WTC11 (cell line): ENCODE measurements at regions not wholly inside any gene's neighbourhood (a gene's known extent, or its start where the extent isn't known, plus 50 kb on each side); places are given as distances from the start of the nearest gene placed in this dataset.
A peak's percentile ranks its signal among the peaks of the same experiment; 100 is the strongest.

Experiments used
- ATAC-seq: fragments of 200-7000 bp; cut with Tn5 transposase; 2 replicates; pipeline ENCODE4 v1.10.0; 2021; ENCODE audit warnings: mild to moderate bottlenecking, moderate library complexity
- CTCF ChIA-PET: fragments of 300-600 bp; sonication (Branson Sonifier 250); formaldehyde crosslinking; loops from one replicate; lab custom pipeline; 2021; ENCODE audit warnings: antibody characterized with exemption; lab: Charles Lee
- POLR2A ChIA-PET: fragments of 350-600 bp; sonication (Branson Sonifier 250); formaldehyde crosslinking; loops from one replicate; lab custom pipeline; 2021; ENCODE audit warnings: antibody characterized with exemption; lab: Charles Lee
- DNase-seq: peaks from one replicate; pipeline ENCODE4 v3.0.0; 2021; ENCODE audit warnings: low spot score
- H3K27ac Mint-ChIP-seq: 2 replicates; pipeline ENCODE4 v1.8.0; 2021; ENCODE audit warnings: mixed read lengths
- H3K27me3 Mint-ChIP-seq: 2 replicates; pipeline ENCODE4 v1.8.0; 2021; ENCODE audit warnings: low read depth, mild to moderate bottlenecking, moderate library complexity, mixed read lengths
- H3K36me3 Mint-ChIP-seq: 2 replicates; pipeline ENCODE4 v1.8.0; 2021; ENCODE audit warnings: mixed read lengths
- H3K4me1 Mint-ChIP-seq: 2 replicates; pipeline ENCODE4 v1.8.0; 2022; ENCODE audit warnings: mixed read lengths
- H3K4me3 Mint-ChIP-seq: 2 replicates; pipeline ENCODE4 v1.8.0; 2021; ENCODE audit warnings: mild to moderate bottlenecking, moderate library complexity, mixed read lengths
- H3K9me3 Mint-ChIP-seq: 2 replicates; pipeline ENCODE4 v1.8.0; 2021; ENCODE audit warnings: mixed read lengths
- FOXK1 ChIP-seq: sonication (generic); formaldehyde crosslinking; IDR thresholded peaks from 2 replicates; pipeline ENCODE4 v1.8.0; 2022; ENCODE audit warnings: mild to moderate bottlenecking, moderate library complexity, missing genetic modification reagents
- HMGA2 ChIP-seq: fragments of 250-450 bp; sonication (Bioruptor Pico); IDR thresholded peaks from 2 replicates; pipeline ENCODE4 v1.4.0; 2021; ENCODE audit warnings: mild to moderate bottlenecking, moderate library complexity
- IRF2 ChIP-seq: sonication (generic); formaldehyde crosslinking; IDR thresholded peaks from 2 replicates; pipeline ENCODE4 v1.8.0; 2022; ENCODE audit warnings: low read depth, missing genetic modification reagents, borderline replicate concordance
- KAT7 ChIP-seq: sonication (generic); formaldehyde crosslinking; IDR thresholded peaks from 2 replicates; pipeline ENCODE4 v1.8.1; 2023; ENCODE audit warnings: missing genetic modification reagents, mild to moderate bottlenecking, borderline replicate concordance
- OVOL2 ChIP-seq: fragments of 250-450 bp; sonication (Bioruptor Pico); IDR thresholded peaks from 2 replicates; pipeline ENCODE4 v1.9.0; 2021; ENCODE audit warnings: mild to moderate bottlenecking, borderline replicate concordance
- RORB ChIP-seq: fragments of 250-450 bp; sonication (Bioruptor Pico); IDR thresholded peaks from 2 replicates; pipeline ENCODE4 v1.9.0; 2021; ENCODE audit warnings: mild to moderate bottlenecking
- SMAD4 ChIP-seq: sonication (generic); formaldehyde crosslinking; IDR thresholded peaks from 2 replicates; pipeline ENCODE4 v1.8.0; 2022; ENCODE audit warnings: mild to moderate bottlenecking, missing genetic modification reagents
- TEAD4 ChIP-seq: sonication (generic); formaldehyde crosslinking; IDR thresholded peaks from 2 replicates; pipeline ENCODE4 v1.8.0; 2022; ENCODE audit warnings: mild to moderate bottlenecking, missing genetic modification reagents
- ZNF232 ChIP-seq: sonication (generic); formaldehyde crosslinking; IDR thresholded peaks from 2 replicates; pipeline ENCODE4 v1.8.0; 2022; ENCODE audit warnings: mild to moderate bottlenecking, missing genetic modification reagents
- TF ChIP-seq, protein P1 (sequence below): sonication (generic); formaldehyde crosslinking; IDR thresholded peaks from 2 replicates; pipeline ENCODE4 v1.8.0; 2022; ENCODE audit warnings: mild to moderate bottlenecking, missing genetic modification reagents
- TF ChIP-seq, protein P2 (sequence below): sonication (generic); formaldehyde crosslinking; IDR thresholded peaks from 2 replicates; pipeline ENCODE4 v1.8.0; 2022; ENCODE audit warnings: mild to moderate bottlenecking, missing genetic modification reagents
- TF ChIP-seq, protein P3 (sequence below): sonication (generic); formaldehyde crosslinking; IDR thresholded peaks from 2 replicates; pipeline ENCODE4 v1.8.1; 2023; ENCODE audit warnings: mild to moderate bottlenecking, missing genetic modification reagents
- TF ChIP-seq, protein P4 (sequence below): fragments of 250-450 bp; sonication (Bioruptor Pico); IDR thresholded peaks from 2 replicates; pipeline ENCODE4 v1.9.0; 2021; ENCODE audit warnings: mild to moderate bottlenecking, borderline replicate concordance
- TF ChIP-seq, protein P5 (sequence below): sonication (generic); formaldehyde crosslinking; IDR thresholded peaks from 2 replicates; pipeline ENCODE4 v1.8.1; 2022; ENCODE audit warnings: low read depth, missing genetic modification reagents, borderline replicate concordance
- TF ChIP-seq, protein P6 (sequence below): sonication (generic); formaldehyde crosslinking; IDR thresholded peaks from 2 replicates; pipeline ENCODE4 v1.8.1; 2023; ENCODE audit warnings: mild to moderate bottlenecking, missing genetic modification reagents, moderate library complexity
- TF ChIP-seq, protein P7 (sequence below): sonication (generic); formaldehyde crosslinking; IDR thresholded peaks from 2 replicates; pipeline ENCODE4 v1.8.1; 2023; ENCODE audit warnings: mild to moderate bottlenecking, moderate library complexity, missing genetic modification reagents
- TF ChIP-seq, protein P8 (sequence below): sonication (generic); formaldehyde crosslinking; IDR thresholded peaks from 2 replicates; pipeline ENCODE4 v1.8.1; 2023; ENCODE audit warnings: mild to moderate bottlenecking, missing genetic modification reagents, moderate library complexity
- TF ChIP-seq, protein P9 (sequence below): fragments of 250-450 bp; sonication (Bioruptor Pico); IDR thresholded peaks from 2 replicates; pipeline ENCODE4 v1.9.0; 2021; ENCODE audit warnings: mild to moderate bottlenecking
- TF ChIP-seq, protein P10 (sequence below): sonication (generic); formaldehyde crosslinking; IDR thresholded peaks from 2 replicates; pipeline ENCODE4 v1.8.1; 2022; ENCODE audit warnings: low read depth, mild to moderate bottlenecking, moderate library complexity, missing genetic modification reagents, borderline replicate concordance

DNA sequence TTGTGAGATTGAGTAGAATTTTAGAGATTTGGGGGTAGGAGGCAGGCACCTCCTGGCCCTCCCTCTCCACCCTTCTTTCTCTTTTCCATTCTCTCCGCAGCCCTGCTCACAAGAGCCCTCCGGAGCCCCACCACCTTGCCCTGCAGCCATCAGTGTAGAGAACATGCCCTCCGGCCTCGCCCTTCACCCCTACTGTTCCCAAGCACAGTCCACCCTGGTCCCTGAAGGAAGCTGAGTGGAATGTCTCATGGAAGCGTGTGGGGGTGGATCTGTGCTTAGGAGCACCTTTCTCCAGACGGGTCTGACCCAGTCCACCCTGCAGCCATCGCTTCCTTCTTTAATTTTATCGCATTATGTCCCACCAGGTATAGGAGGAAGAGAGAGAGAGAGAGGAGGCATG, 267.1 kb downstream of the NSG2 start:
- peaks cover 14% of the 10 kb centered on the region; the same call in 1 of the 2 replicates for H3K4me1 Mint-ChIP-seq
- TF ChIP-seq, protein P1, sequence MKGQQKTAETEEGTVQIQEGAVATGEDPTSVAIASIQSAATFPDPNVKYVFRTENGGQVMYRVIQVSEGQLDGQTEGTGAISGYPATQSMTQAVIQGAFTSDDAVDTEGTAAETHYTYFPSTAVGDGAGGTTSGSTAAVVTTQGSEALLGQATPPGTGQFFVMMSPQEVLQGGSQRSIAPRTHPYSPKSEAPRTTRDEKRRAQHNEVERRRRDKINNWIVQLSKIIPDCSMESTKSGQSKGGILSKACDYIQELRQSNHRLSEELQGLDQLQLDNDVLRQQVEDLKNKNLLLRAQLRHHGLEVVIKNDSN (CRISPR knock-in tag): no peak
- TF ChIP-seq, protein P2, sequence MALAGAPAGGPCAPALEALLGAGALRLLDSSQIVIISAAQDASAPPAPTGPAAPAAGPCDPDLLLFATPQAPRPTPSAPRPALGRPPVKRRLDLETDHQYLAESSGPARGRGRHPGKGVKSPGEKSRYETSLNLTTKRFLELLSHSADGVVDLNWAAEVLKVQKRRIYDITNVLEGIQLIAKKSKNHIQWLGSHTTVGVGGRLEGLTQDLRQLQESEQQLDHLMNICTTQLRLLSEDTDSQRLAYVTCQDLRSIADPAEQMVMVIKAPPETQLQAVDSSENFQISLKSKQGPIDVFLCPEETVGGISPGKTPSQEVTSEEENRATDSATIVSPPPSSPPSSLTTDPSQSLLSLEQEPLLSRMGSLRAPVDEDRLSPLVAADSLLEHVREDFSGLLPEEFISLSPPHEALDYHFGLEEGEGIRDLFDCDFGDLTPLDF: no peak
- TF ChIP-seq, protein P3, sequence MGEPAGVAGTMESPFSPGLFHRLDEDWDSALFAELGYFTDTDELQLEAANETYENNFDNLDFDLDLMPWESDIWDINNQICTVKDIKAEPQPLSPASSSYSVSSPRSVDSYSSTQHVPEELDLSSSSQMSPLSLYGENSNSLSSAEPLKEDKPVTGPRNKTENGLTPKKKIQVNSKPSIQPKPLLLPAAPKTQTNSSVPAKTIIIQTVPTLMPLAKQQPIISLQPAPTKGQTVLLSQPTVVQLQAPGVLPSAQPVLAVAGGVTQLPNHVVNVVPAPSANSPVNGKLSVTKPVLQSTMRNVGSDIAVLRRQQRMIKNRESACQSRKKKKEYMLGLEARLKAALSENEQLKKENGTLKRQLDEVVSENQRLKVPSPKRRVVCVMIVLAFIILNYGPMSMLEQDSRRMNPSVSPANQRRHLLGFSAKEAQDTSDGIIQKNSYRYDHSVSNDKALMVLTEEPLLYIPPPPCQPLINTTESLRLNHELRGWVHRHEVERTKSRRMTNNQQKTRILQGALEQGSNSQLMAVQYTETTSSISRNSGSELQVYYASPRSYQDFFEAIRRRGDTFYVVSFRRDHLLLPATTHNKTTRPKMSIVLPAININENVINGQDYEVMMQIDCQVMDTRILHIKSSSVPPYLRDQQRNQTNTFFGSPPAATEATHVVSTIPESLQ (CRISPR knock-in tag): no peak
- TF ChIP-seq SMAD4 (CRISPR knock-in tag) (no peak), ZNF232 (CRISPR knock-in tag) (no peak), TEAD4 (CRISPR knock-in tag) (no peak), IRF2 (CRISPR knock-in tag) (no peak), RORB (no peak)
- TF ChIP-seq, protein P4, sequence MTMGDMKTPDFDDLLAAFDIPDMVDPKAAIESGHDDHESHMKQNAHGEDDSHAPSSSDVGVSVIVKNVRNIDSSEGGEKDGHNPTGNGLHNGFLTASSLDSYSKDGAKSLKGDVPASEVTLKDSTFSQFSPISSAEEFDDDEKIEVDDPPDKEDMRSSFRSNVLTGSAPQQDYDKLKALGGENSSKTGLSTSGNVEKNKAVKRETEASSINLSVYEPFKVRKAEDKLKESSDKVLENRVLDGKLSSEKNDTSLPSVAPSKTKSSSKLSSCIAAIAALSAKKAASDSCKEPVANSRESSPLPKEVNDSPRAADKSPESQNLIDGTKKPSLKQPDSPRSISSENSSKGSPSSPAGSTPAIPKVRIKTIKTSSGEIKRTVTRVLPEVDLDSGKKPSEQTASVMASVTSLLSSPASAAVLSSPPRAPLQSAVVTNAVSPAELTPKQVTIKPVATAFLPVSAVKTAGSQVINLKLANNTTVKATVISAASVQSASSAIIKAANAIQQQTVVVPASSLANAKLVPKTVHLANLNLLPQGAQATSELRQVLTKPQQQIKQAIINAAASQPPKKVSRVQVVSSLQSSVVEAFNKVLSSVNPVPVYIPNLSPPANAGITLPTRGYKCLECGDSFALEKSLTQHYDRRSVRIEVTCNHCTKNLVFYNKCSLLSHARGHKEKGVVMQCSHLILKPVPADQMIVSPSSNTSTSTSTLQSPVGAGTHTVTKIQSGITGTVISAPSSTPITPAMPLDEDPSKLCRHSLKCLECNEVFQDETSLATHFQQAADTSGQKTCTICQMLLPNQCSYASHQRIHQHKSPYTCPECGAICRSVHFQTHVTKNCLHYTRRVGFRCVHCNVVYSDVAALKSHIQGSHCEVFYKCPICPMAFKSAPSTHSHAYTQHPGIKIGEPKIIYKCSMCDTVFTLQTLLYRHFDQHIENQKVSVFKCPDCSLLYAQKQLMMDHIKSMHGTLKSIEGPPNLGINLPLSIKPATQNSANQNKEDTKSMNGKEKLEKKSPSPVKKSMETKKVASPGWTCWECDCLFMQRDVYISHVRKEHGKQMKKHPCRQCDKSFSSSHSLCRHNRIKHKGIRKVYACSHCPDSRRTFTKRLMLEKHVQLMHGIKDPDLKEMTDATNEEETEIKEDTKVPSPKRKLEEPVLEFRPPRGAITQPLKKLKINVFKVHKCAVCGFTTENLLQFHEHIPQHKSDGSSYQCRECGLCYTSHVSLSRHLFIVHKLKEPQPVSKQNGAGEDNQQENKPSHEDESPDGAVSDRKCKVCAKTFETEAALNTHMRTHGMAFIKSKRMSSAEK (CRISPR knock-in tag): no peak
- TF ChIP-seq, protein P5, sequence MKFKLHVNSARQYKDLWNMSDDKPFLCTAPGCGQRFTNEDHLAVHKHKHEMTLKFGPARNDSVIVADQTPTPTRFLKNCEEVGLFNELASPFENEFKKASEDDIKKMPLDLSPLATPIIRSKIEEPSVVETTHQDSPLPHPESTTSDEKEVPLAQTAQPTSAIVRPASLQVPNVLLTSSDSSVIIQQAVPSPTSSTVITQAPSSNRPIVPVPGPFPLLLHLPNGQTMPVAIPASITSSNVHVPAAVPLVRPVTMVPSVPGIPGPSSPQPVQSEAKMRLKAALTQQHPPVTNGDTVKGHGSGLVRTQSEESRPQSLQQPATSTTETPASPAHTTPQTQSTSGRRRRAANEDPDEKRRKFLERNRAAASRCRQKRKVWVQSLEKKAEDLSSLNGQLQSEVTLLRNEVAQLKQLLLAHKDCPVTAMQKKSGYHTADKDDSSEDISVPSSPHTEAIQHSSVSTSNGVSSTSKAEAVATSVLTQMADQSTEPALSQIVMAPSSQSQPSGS (CRISPR knock-in tag): no peak
- peak overlapping the region; percentile 25; the same call in 1 of the 2 replicates for H3K4me3 Mint-ChIP-seq
- DNase-seq (no peak), ATAC-seq (no peak)
- CTCF ChIA-PET: interaction anchor here (0.6 to 5.4 kb wide), 49 partner anchors 9 to 756 kb away, joined by 3 to 148 read pairs (median 5); partner anchors contain the start of genes BOD1 and NSG2
- H3K27ac Mint-ChIP-seq: no peak overlapping the region
- peaks cover 25% of the 10 kb centered on the region for H3K27me3 Mint-ChIP-seq
- POLR2A ChIA-PET: interaction anchor here (1.1 kb wide), 1 partner anchor 267 kb away, joined by 8 read pairs; the partner anchor contains the start of gene NSG2
- no peaks in the 10 kb centered on the region for H3K9me3 Mint-ChIP-seq
- H3K36me3 Mint-ChIP-seq: no peaks in the 10 kb centered on the region

DNA sequence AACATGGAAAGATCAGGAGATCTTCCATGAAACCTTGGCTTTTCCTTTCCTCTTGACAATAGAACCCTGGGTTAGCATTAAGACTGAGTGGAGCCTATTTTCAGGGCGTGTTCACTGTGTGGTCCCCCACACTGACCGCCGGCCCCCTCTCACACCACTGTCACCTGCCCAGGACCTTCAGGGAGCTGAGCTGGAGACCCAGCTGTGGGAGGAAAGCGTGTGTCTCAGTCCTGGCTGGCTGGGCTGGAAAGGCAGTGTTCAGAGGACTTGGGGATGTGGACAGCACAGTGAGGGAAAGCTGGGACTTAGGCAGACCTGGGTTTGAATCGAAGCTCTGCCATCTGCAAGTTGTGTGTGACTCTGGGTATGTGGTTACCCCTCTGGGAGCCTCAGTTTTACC, 268.1 kb downstream of the NSG2 start:
- H3K4me1 Mint-ChIP-seq: peaks cover 15% of the 10 kb centered on the region; the same call in 1 of the 2 replicates
- no peak for ATAC-seq
- no peak overlapping the region for H3K4me3 Mint-ChIP-seq
- H3K9me3 Mint-ChIP-seq: no peaks in the 10 kb centered on the region
- ChIA-PET POLR2A (no interaction called here), CTCF (interaction anchor here (1.4 to 6.8 kb wide), 3 partner anchors 10 to 268 kb away, joined by 7 to 159 read pairs (median 9); partner anchors contain the start of gene NSG2)
- H3K27ac Mint-ChIP-seq: no peak overlapping the region
- no peak for DNase-seq
- H3K36me3 Mint-ChIP-seq: no peaks in the 10 kb centered on the region
- H3K27me3 Mint-ChIP-seq: peaks cover 25% of the 10 kb centered on the region
- TF ChIP-seq, protein P6, sequence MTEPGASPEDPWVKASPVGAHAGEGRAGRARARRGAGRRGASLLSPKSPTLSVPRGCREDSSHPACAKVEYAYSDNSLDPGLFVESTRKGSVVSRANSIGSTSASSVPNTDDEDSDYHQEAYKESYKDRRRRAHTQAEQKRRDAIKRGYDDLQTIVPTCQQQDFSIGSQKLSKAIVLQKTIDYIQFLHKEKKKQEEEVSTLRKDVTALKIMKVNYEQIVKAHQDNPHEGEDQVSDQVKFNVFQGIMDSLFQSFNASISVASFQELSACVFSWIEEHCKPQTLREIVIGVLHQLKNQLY: no peak
- TF ChIP-seq FOXK1 (CRISPR knock-in tag) (no peak), IRF2 (CRISPR knock-in tag) (no peak), KAT7 (CRISPR knock-in tag) (no peak), RORB (no peak), HMGA2 (CRISPR knock-in tag) (no peak), OVOL2 (no peak)
- TF ChIP-seq, protein P7, sequence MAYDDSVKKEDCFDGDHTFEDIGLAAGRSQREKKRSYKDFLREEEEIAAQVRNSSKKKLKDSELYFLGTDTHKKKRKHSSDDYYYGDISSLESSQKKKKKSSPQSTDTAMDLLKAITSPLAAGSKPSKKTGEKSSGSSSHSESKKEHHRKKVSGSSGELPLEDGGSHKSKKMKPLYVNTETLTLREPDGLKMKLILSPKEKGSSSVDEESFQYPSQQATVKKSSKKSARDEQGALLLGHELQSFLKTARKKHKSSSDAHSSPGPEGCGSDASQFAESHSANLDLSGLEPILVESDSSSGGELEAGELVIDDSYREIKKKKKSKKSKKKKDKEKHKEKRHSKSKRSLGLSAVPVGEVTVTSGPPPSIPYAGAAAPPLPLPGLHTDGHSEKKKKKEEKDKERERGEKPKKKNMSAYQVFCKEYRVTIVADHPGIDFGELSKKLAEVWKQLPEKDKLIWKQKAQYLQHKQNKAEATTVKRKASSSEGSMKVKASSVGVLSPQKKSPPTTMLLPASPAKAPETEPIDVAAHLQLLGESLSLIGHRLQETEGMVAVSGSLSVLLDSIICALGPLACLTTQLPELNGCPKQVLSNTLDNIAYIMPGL: no peak
- TF ChIP-seq, protein P8, sequence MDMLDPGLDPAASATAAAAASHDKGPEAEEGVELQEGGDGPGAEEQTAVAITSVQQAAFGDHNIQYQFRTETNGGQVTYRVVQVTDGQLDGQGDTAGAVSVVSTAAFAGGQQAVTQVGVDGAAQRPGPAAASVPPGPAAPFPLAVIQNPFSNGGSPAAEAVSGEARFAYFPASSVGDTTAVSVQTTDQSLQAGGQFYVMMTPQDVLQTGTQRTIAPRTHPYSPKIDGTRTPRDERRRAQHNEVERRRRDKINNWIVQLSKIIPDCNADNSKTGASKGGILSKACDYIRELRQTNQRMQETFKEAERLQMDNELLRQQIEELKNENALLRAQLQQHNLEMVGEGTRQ (CRISPR knock-in tag): no peak
- TF ChIP-seq, protein P9, sequence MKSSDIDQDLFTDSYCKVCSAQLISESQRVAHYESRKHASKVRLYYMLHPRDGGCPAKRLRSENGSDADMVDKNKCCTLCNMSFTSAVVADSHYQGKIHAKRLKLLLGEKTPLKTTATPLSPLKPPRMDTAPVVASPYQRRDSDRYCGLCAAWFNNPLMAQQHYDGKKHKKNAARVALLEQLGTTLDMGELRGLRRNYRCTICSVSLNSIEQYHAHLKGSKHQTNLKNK (CRISPR knock-in tag): no peak
- TF ChIP-seq, protein P10, sequence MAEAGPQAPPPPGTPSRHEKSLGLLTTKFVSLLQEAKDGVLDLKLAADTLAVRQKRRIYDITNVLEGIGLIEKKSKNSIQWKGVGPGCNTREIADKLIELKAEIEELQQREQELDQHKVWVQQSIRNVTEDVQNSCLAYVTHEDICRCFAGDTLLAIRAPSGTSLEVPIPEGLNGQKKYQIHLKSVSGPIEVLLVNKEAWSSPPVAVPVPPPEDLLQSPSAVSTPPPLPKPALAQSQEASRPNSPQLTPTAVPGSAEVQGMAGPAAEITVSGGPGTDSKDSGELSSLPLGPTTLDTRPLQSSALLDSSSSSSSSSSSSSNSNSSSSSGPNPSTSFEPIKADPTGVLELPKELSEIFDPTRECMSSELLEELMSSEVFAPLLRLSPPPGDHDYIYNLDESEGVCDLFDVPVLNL (CRISPR knock-in tag): no peak
